Activated CD4-positive, alpha-beta T cell treated with anti-CD3 and anti-CD28 coated beads, Interleukin-2, amount 50 U/mL, for 16 hours (primary cell): ENCODE measurements at regions not wholly inside any gene's neighbourhood (a gene's known extent, or its start where the extent isn't known, plus 50 kb on each side); places are given as distances from the start of the nearest gene placed in this dataset.

Source experiments
- DNase-seq: peaks from one replicate; pipeline ENCODE4 v3.0.0-alpha.2; 2020

- no peak for DNase-seq
Observed at GRCh38 chr6:103236923-103237322, 1622.8 kb downstream of the HACE1 start.

- DNase-seq = no peak
Observed at GRCh38 chr6:103231181-103231580, 1628.5 kb downstream of the HACE1 start.

- DNase-seq = no peak
Observed at GRCh38 chr6:103215847-103216246, 1643.9 kb downstream of the HACE1 start.

- DNase-seq = no peak
Observed at GRCh38 chr6:103210686-103211085, 1649.0 kb downstream of the HACE1 start.

GRCh38 chr6:103198386-103198785, 1661.3 kb downstream of the HACE1 start:
- DNase-seq = no peak

GRCh38 chr6:103193413-103193812, 1666.3 kb downstream of the HACE1 start:
- no peak for DNase-seq

GRCh38 chr6:103191391-103192093, 1668.2 kb downstream of the HACE1 start:
- no peak for DNase-seq

- DNase-seq = no peak
Observed at GRCh38 chr6:103184776-103185175, 1674.9 kb downstream of the HACE1 start.

- DNase-seq = no peak
Observed at GRCh38 chr6:103183831-103184411, 1675.8 kb downstream of the HACE1 start.

GRCh38 chr6:103178193-103178592, 1681.5 kb downstream of the HACE1 start:
- no peak for DNase-seq

- DNase-seq = no peak
Observed at GRCh38 chr6:103177791-103178190, 1681.9 kb downstream of the HACE1 start.

GRCh38 chr6:103175056-103175455, 1684.7 kb downstream of the HACE1 start:
- DNase-seq = no peak

GRCh38 chr6:103167345-103168071, 1692.2 kb downstream of the HACE1 start:
- DNase-seq = no peak

- DNase-seq = no peak
Observed at GRCh38 chr6:103154779-103155572, 1704.7 kb downstream of the HACE1 start.

- no peak for DNase-seq
Observed at GRCh38 chr6:103153016-103153415, 1706.7 kb downstream of the HACE1 start.

- no peak for DNase-seq
Observed at GRCh38 chr6:103142902-103143301, 1716.8 kb downstream of the HACE1 start.

GRCh38 chr6:103140308-103141027, 1719.3 kb downstream of the HACE1 start:
- no peak for DNase-seq

GRCh38 chr6:103139377-103139776, 1720.3 kb downstream of the HACE1 start:
- no peak for DNase-seq

- DNase-seq = no peak
Observed at GRCh38 chr6:103124471-103124870, 1731.0 kb downstream of the GRIK2 start.

- peak; percentile 33 for DNase-seq
Observed at GRCh38 chr6:103122766-103123601, 1729.5 kb downstream of the GRIK2 start.

GRCh38 chr6:103119056-103119455, 1725.5 kb downstream of the GRIK2 start:
- DNase-seq = no peak

GRCh38 chr6:103114582-103114981, 1721.1 kb downstream of the GRIK2 start:
- no peak for DNase-seq
